Dendritic cell treated with granulocyte-macrophage colony-stimulating factor and Interleukin-4, amounts not matched to agents 40 ng/mL and 50 ng/mL, for 4 days (primary cell): ENCODE measurements at regions not wholly inside any gene's neighbourhood (a gene's known extent, or its start where the extent isn't known, plus 50 kb on each side); places are given as distances from the start of the nearest gene placed in this dataset.

ENCODE experiments used
- H3K27ac Mint-ChIP-seq: one replicate; pipeline ENCODE4 v1.8.0; 2022; ENCODE audit warnings: mild to moderate bottlenecking, mixed read lengths
- H3K27me3 Mint-ChIP-seq: one replicate; pipeline ENCODE4 v1.8.0; 2022; ENCODE audit warnings: mild to moderate bottlenecking, mixed read lengths
- H3K36me3 Mint-ChIP-seq: one replicate; pipeline ENCODE4 v1.8.0; 2022; ENCODE audit warnings: low read depth, mixed read lengths
- H3K4me1 Mint-ChIP-seq: one replicate; pipeline ENCODE4 v1.8.0; 2022; ENCODE audit warnings: low read depth, mixed read lengths
- H3K4me3 Mint-ChIP-seq: one replicate; pipeline ENCODE4 v1.8.0; 2022; ENCODE audit warnings: mild to moderate bottlenecking, moderate library complexity, mixed read lengths
- H3K9me3 Mint-ChIP-seq: one replicate; pipeline ENCODE4 v1.8.0; 2022; ENCODE audit warnings: mixed read lengths
- intact Hi-C: fragments of 100-400 bp; cut with micrococcal nuclease; formaldehyde crosslinking; loops from one replicate; pipeline ENCODE4 v1.15.0; 2022

DNA sequence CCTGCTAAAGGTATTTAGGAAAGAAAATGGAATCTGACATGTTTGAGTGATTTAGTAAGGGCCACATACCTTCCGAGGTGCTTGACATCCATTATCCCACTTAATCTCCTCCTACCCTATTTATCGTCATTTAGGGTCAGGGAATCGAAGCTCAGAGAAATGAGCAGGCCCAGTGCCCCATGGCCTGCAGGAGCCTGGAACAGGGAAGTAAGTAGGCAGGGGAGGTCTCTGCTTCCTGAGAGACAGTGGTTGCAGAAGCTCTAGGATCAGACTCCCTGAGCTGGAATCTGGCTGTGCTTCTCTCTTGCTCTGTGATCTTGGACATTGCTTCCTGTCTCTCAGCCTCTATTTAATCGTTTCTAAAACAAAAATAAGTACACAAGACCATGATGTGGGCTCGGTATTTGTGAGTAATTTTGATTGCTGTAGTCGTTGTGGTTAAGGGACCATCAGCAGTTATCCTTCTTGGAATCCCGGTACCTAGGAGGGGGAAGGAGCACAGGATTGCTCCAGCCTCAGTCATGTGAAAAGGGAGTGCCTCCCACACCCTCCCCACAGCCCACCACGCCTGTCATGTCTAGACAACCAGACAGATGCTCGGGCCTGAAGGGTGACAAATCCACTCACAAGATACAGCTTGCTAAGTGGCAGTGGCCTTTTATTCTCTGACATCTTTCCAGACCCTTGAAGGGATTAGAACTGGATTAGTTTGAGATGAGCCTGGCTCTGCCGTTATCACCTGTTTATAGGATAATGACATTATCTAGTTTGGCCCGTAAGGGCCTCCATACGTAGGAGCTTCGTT, 169.2 kb upstream of the TSHZ3 start:
- no peak overlapping the region for H3K27ac Mint-ChIP-seq
- no peaks in the 10 kb centered on the region for H3K27me3 Mint-ChIP-seq
- H3K4me3 Mint-ChIP-seq: no peak overlapping the region
- H3K4me1 Mint-ChIP-seq: no peaks in the 10 kb centered on the region
- intact Hi-C loops: no loop called here
- no peaks in the 10 kb centered on the region for H3K9me3 Mint-ChIP-seq
- no peaks in the 10 kb centered on the region for H3K36me3 Mint-ChIP-seq

DNA sequence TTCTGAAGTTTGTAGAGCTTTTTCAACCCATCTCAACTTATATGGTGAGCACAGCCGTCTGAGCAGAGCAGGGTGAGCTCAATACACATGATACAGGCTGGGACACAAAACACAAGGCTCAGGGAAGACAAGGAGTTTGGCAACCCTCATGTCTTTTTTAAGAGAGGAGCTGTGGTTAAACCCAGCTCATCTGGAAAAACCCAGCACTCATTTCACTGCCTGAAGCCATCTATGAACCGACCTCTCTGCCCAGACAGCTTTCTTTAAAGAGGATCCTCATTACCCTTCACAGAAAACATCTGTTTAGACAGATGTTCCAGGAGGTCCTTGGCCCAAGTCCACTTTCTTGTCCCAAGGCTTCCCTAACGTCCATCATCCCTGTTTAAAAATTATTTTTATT, 170.0 kb upstream of the TSHZ3 start:
- Mint-ChIP-seq H3K9me3 (no peaks in the 10 kb centered on the region), H3K27me3 (no peaks in the 10 kb centered on the region), H3K4me3 (no peak overlapping the region), H3K27ac (no peak overlapping the region), H3K4me1 (no peaks in the 10 kb centered on the region), H3K36me3 (no peaks in the 10 kb centered on the region)
- intact Hi-C loops: no loop called here

DNA sequence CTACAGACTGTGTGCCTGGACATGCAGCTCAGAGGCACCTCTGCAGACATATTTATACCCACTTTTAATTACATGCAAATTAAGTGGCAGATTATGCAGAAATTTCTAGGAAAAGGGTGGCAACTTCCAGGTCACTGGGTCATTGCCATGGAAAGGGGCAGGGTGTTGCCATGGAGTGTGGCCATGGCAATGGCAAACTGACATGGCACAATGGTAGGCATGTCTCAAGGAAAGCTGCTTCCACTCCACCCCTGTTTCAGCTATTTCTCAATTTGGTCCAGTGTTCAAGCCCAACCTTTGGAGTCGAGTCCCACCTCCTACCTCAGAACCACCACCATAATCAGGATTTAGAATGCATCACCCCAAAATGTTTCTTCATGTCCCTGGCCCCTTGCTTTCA, 170.7 kb upstream of the TSHZ3 start:
- Mint-ChIP-seq H3K4me1 (no peaks in the 10 kb centered on the region), H3K27me3 (no peaks in the 10 kb centered on the region)

DNA sequence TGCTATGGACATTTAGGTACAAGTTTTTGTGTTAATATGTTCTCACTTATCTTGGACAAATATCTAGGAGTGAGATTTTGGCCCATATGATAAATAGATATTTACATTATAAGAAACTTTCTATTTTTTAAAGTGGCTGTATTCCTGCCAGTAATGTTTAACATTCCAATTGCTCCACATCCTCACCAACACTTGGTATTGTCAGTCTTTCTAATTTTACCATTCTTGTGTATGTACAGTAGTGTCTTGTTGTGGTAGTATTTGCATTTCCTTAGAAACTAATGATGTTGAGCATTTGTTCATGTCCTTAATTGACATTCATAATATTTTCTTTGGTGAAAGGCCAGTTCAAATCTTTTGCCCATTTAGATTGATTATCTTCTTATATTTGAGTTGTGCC, 171.4 kb upstream of the TSHZ3 start:
- H3K9me3 Mint-ChIP-seq: peaks cover 5% of the 10 kb centered on the region

More for the DNA sequence above, 170.7 kb upstream of the TSHZ3 start:
- Mint-ChIP-seq H3K36me3 (no peaks in the 10 kb centered on the region), H3K4me3 (no peak overlapping the region), H3K27ac (no peak overlapping the region), H3K9me3 (no peaks in the 10 kb centered on the region)
- intact Hi-C loops: no loop called here

DNA sequence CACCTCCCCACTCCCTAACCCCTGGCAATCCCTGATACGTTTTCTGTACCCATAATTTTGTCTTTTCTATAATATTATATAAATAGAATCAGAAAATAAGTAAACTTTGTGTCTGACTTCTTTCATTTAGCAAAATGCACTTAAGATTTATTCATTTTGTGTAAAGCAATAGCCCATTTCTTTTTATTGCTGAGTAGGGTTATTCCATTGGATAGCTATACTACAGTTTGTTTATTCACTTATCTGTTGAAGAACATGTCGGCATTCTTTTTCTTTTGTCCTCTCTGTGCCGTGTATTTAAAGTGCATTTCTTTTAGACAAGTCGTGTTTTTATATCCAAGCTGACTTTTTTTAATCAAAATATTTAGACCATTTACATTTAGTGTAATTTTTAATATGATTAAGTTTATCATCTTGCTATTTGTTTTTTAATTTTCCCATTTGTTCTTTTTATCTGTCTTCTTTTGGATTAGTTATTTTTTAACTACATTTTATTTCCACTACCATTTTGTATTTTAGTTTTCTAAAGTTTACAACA, 176.4 kb upstream of the TSHZ3 start:
- Mint-ChIP-seq H3K9me3 (peaks cover 14% of the 10 kb centered on the region), H3K27ac (no peak overlapping the region), H3K4me1 (no peaks in the 10 kb centered on the region), H3K27me3 (no peaks in the 10 kb centered on the region), H3K4me3 (no peak overlapping the region), H3K36me3 (no peaks in the 10 kb centered on the region)
- intact Hi-C loops: no loop called here

More for the DNA sequence above, 171.4 kb upstream of the TSHZ3 start:
- Mint-ChIP-seq H3K36me3 (no peaks in the 10 kb centered on the region), H3K27ac (no peak overlapping the region), H3K4me1 (no peaks in the 10 kb centered on the region), H3K27me3 (no peaks in the 10 kb centered on the region), H3K4me3 (no peak overlapping the region)
- intact Hi-C loops: no loop called here

DNA sequence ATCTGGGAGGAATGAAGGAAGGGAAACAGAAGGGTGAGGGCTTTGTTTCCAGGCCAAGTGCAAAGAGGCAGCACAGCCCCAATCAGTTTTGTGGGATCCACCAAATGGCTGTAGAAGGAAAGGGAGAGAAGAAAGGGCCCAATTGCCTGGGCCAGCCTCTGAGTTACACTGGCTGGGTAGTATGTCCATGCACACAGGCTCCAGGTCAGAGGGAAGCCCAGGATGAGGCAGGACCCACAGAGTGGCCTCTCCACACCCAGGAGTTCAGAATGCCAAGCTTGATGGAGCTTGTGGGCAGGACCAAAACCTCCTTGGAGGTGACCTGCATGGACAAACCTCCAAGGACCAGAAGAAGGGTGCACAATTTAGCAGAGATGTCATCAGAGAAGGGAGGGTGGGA, 178.2 kb upstream of the TSHZ3 start:
- intact Hi-C loops: no loop called here
- Mint-ChIP-seq H3K4me3 (no peak overlapping the region), H3K4me1 (no peaks in the 10 kb centered on the region)

DNA sequence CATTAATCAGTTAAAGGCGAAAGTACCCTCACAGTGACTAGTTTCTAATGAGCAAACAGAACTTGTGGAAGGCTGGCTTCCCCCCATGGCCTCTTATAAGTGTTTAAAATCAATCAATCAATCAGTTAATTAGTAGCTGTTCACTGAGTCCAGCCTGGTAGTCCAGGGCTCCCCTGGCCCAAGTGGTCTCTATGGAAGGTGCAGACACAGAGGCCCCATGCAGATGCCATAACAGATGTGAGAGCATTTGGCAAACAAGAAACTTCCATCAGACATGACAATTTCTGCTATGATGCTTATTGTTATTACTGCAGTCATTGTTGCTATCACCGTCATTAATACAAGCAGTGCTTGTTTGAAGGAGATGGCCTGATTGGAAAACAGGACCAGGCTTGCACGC, 179.0 kb upstream of the TSHZ3 start:
- Mint-ChIP-seq H3K27ac (no peak overlapping the region), H3K4me1 (no peaks in the 10 kb centered on the region), H3K36me3 (no peaks in the 10 kb centered on the region), H3K27me3 (no peaks in the 10 kb centered on the region), H3K9me3 (peaks cover 14% of the 10 kb centered on the region), H3K4me3 (no peak overlapping the region)
- intact Hi-C loops: no loop called here

More for the DNA sequence above, 178.2 kb upstream of the TSHZ3 start:
- Mint-ChIP-seq H3K27me3 (no peaks in the 10 kb centered on the region), H3K9me3 (peaks cover 14% of the 10 kb centered on the region), H3K36me3 (no peaks in the 10 kb centered on the region), H3K27ac (no peak overlapping the region)

DNA sequence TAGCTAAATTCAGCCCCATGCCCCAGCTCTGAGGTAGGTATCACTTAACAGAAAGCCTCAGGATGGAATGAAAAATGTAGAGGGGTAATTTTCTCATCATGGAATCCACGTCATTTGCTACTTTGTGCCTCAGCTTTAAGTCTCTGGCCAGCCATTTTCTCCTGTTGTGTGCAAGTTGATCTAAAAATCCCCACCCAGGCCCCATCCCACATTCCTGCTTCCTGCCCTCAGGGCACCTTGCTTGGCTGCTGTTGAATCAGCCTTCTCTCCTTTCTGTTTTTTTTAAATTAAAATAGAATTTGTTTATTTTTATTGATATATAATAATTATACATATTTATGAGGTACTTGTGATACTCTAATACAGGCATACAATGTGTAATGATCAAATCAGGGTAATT, 179.9 kb upstream of the TSHZ3 start:
- no peak overlapping the region for H3K27ac Mint-ChIP-seq
- intact Hi-C loops: no loop called here
- no peaks in the 10 kb centered on the region for H3K36me3 Mint-ChIP-seq
- no peak overlapping the region for H3K4me3 Mint-ChIP-seq
- H3K9me3 Mint-ChIP-seq: peaks cover 14% of the 10 kb centered on the region
- H3K27me3 Mint-ChIP-seq: no peaks in the 10 kb centered on the region
- H3K4me1 Mint-ChIP-seq: no peaks in the 10 kb centered on the region

DNA sequence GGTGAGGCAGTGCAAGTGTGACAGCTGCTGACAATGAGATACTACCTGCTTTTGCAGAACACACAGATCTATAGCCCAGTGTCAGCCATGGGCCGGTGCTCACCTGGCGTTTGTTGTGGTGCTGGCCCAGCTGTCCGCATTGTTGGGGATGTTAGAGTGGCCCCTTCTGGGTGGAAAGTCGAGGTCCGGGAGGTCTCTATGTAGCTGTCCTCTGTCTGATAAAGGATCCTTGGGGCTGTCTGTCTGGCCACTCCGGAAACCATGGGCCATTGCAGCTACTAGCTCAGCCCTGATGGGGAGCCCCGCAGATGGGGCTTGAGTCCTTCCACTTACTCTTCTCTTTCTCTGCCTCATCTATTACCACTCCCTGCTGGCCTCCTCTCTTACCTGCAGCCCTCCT, 181.5 kb upstream of the TSHZ3 start:
- Mint-ChIP-seq H3K4me1 (no peaks in the 10 kb centered on the region), H3K27ac (no peak overlapping the region), H3K4me3 (no peak overlapping the region), H3K36me3 (no peaks in the 10 kb centered on the region), H3K27me3 (no peaks in the 10 kb centered on the region), H3K9me3 (peaks cover 7% of the 10 kb centered on the region)
- intact Hi-C loops: no loop called here

DNA sequence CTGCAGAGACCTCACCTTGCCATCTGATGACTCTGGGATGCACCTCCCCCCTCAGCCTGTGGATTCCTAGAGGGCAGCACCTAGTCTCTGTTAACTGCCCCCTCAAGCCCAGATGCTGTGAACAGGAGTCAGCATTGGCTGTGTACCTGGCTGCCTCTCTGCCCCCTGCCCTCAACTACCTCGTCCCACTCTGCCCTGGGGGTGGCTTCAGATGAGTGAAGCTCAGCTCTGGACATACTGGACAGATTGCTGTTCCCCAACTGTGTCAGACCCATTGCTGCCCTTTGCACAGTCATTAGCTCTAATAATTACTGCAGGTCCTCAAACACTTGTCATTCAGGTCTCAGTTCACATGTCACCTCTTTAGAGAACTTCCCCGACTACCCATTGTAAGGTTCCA, 182.1 kb upstream of the TSHZ3 start:
- intact Hi-C loops: no loop called here
- Mint-ChIP-seq H3K36me3 (no peaks in the 10 kb centered on the region), H3K27me3 (no peaks in the 10 kb centered on the region), H3K9me3 (peaks cover 2% of the 10 kb centered on the region), H3K27ac (no peak overlapping the region), H3K4me3 (no peak overlapping the region), H3K4me1 (no peaks in the 10 kb centered on the region)

DNA sequence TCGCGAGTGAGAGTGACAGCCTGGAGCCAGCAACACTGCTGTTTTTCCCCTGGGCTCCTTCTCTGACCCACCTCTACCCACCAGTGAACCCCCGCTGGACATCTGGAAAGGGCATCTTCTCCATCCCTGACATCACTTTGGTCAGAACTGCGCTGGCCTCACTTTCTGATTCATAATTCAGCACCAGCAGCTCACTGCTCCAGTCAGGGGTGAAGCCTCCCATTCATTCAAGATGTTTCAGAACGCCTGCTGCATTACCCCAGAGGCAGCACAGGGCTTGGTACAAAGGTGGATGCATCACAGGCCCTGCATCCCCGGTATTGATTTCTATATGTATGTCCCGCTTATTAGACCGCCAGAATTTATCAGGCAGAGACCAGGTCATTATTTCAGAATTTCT, 182.8 kb upstream of the TSHZ3 start:
- Mint-ChIP-seq H3K27ac (no peak overlapping the region), H3K9me3 (no peaks in the 10 kb centered on the region), H3K27me3 (no peaks in the 10 kb centered on the region), H3K4me3 (no peak overlapping the region), H3K36me3 (no peaks in the 10 kb centered on the region), H3K4me1 (no peaks in the 10 kb centered on the region)
- intact Hi-C loops: no loop called here

DNA sequence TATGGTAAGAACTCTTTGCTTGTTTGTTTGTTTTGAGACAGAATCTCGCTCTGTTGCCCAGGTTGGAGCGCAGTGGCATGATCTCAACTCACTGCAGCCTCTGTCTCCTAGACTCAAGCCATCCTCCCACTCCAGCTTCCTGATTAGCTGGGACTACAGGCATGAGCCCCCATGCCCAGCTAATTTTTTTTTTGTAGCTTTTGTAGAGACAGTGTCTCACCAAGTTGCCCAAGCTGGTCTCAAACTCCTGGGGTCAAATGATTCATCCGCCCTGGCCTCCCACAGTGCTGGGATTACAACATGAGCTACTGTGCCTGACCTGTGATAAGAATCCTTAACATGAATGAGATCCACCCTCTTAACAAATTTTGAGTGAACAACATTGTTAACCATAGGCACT, 183.9 kb upstream of the TSHZ3 start:
- H3K36me3 Mint-ChIP-seq: no peaks in the 10 kb centered on the region
- intact Hi-C loops: no loop called here
- peaks cover 8% of the 10 kb centered on the region for H3K9me3 Mint-ChIP-seq
- H3K27me3 Mint-ChIP-seq: no peaks in the 10 kb centered on the region
- no peak overlapping the region for H3K27ac Mint-ChIP-seq
- H3K4me3 Mint-ChIP-seq: no peak overlapping the region
- H3K4me1 Mint-ChIP-seq: no peaks in the 10 kb centered on the region

DNA sequence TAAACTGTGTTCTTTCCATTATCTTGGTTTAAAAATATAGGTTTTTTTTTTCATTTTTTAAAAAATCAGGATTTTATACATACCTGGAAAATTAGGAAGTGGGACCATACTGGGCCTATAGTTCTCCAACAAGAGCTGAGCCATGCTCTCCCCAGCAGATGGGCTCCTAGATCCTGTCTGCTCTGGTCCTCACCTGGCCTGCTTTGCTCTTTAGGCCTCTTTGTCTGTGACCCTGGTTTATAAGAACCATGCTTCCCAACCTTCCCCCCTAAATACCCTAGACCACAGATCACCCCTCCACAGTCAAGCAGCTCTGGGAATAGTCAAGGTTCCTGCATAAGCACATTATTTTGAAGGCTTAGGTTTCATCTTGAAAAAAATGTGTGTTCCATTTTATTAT, 185.0 kb upstream of the TSHZ3 start:
- no peak overlapping the region for H3K27ac Mint-ChIP-seq
- H3K27me3 Mint-ChIP-seq: no peaks in the 10 kb centered on the region

DNA sequence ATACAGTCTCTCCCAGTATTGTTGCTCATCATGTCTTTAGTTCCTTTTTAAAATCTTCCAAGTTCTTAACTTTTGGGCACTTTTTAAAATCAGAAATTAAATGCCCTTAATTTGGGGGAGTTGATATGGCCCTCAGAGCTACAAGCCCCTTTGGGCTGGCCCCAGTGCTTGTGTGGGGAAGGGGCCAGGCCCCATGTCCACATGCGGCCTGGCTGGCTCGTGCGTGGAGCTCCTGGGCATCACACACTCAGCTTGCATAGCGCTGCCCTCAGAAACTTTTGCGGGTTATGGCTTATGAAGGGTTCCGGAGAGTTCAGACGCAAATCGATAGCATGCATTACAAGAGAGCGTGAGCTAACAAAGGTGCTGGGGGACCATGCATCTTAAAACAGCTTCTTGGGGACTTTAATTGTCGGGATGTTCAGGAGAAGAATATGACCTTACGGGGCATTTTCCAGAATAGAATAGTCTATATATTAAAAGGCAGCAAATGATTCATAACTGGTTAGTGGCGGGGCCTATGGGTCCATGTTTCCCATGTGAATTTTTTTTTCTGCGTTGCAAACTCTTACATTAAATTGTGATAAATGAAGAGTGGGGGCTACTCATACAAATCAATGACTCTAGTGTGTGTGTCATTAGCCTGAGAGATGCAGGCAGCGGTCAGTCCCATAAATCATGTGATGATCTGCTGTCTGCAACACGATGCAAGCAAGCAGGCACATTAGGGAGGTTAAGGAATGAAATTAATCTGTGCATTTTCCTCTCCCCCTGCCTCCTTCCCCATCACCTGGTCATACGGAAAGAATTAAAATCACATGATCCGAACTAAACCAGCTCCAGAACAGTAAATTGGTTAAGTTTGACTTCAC, 185.8 kb upstream of the TSHZ3 start:
- H3K9me3 Mint-ChIP-seq: peaks cover 9% of the 10 kb centered on the region
- no peaks in the 10 kb centered on the region for H3K36me3 Mint-ChIP-seq
- H3K27me3 Mint-ChIP-seq: no peaks in the 10 kb centered on the region
- no peak overlapping the region for H3K4me3 Mint-ChIP-seq
- intact Hi-C loops: no loop called here
- no peaks in the 10 kb centered on the region for H3K4me1 Mint-ChIP-seq
- H3K27ac Mint-ChIP-seq: no peak overlapping the region

More for the DNA sequence above, 185.0 kb upstream of the TSHZ3 start:
- Mint-ChIP-seq H3K9me3 (peaks cover 9% of the 10 kb centered on the region), H3K4me1 (no peaks in the 10 kb centered on the region), H3K36me3 (no peaks in the 10 kb centered on the region), H3K4me3 (no peak overlapping the region)
- intact Hi-C loops: no loop called here
